GM12891 (cell line): ENCODE measurements at regions not wholly inside any gene's neighbourhood (a gene's known extent, or its start where the extent isn't known, plus 50 kb on each side); places are given as distances from the start of the nearest gene placed in this dataset.

Source experiments
- DNase-seq: peaks from one replicate; pipeline ENCODE4 v3.0.0; 2011; ENCODE audit warnings: low spot score; ENCODE audit not compliant: insufficient read length
- FAIRE-seq: peaks from 2 replicates; lab custom pipeline; 2011; peaks lifted over from hg19 to GRCh38; lab: Jason Lieb, UNC
- PAX5 ChIP-seq: IDR thresholded peaks from 2 replicates; pipeline ENCODE4 v1.6.1; 2011; ENCODE audit warnings: low read length, moderate library complexity, mild to moderate bottlenecking; ENCODE audit not compliant: insufficient read depth, severe bottlenecking
- POLR2A ChIP-seq: IDR thresholded peaks from 2 replicates; pipeline ENCODE4 v1.6.1; 2011; ENCODE audit warnings: low read depth, low read length, control low read depth
- POLR2AphosphoS5 ChIP-seq: IDR thresholded peaks from 2 replicates; pipeline ENCODE4 v1.6.1; 2011; ENCODE audit warnings: low read depth, low read length, control low read depth
- POU2F2 ChIP-seq: IDR thresholded peaks from 2 replicates; pipeline ENCODE4 v1.6.1; 2011; ENCODE audit warnings: low read depth, mild to moderate bottlenecking, control low read depth, low read length, moderate library complexity
- SPI1 ChIP-seq: IDR thresholded peaks from 2 replicates; pipeline ENCODE4 v1.6.1; 2011; ENCODE audit warnings: low read depth, low read length, control low read depth
- TAF1 ChIP-seq: IDR thresholded peaks from 2 replicates; pipeline ENCODE4 v1.6.1; 2011; ENCODE audit warnings: low read depth, low read length, control low read depth

- DNase-seq, result no peak
- TF ChIP-seq PAX5 (no peak), TAF1 (no peak), SPI1 (no peak)
- no peak for FAIRE-seq
These were observed 281.2 kb upstream of the ALCAM start for GRCh38 chr3:105085506-105085905.

GRCh38 chr3:105093371-105094252 lies 273.1 kb upstream of the ALCAM start:
- DNase-seq (no peak), FAIRE-seq (no peak)
- TF ChIP-seq PAX5 (no peak), SPI1 (no peak), POU2F2 (no peak), TAF1 (no peak), POLR2AphosphoS5 (no peak), POLR2A (no peak)

GRCh38 chr3:105094588-105094987 lies 272.1 kb upstream of the ALCAM start:
- no peak for DNase-seq
- no peak for TF ChIP-seq TAF1
- TF ChIP-seq PAX5, result no peak
- TF ChIP-seq POLR2A, result no peak
- no peak for TF ChIP-seq POLR2AphosphoS5
- TF ChIP-seq POU2F2, result no peak
- TF ChIP-seq SPI1, result no peak
- no peak for FAIRE-seq

- no peak for TF ChIP-seq SPI1
- TF ChIP-seq POU2F2, result no peak
- no peak for TF ChIP-seq PAX5
- DNase-seq, result no peak
- FAIRE-seq, result no peak
These were observed 270.6 kb upstream of the ALCAM start for GRCh38 chr3:105096071-105096470.

GRCh38 chr3:105101603-105102002 lies 265.1 kb upstream of the ALCAM start:
- no peak for DNase-seq
- FAIRE-seq, result no peak
- TF ChIP-seq POLR2A (no peak), SPI1 (no peak), POU2F2 (no peak), TAF1 (no peak), PAX5 (no peak), POLR2AphosphoS5 (no peak)

- no peak for TF ChIP-seq POU2F2
- TF ChIP-seq TAF1, result no peak
- TF ChIP-seq PAX5, result no peak
- no peak for TF ChIP-seq POLR2AphosphoS5
- no peak for TF ChIP-seq SPI1
- TF ChIP-seq POLR2A, result no peak
- FAIRE-seq, result no peak
- DNase-seq, result no peak
These were observed 263.6 kb upstream of the ALCAM start for GRCh38 chr3:105103139-105103538.

- FAIRE-seq (no peak), DNase-seq (no peak)
- TF ChIP-seq POLR2A (no peak), TAF1 (no peak)
These were observed 257.9 kb upstream of the ALCAM start for GRCh38 chr3:105108823-105109222.

GRCh38 chr3:105118905-105119304 lies 247.8 kb upstream of the ALCAM start:
- no peak for TF ChIP-seq POLR2AphosphoS5
- no peak for TF ChIP-seq SPI1
- TF ChIP-seq POU2F2, result no peak
- TF ChIP-seq PAX5, result no peak
- TF ChIP-seq TAF1, result no peak
- DNase-seq (no peak), FAIRE-seq (no peak)

- no peak for DNase-seq
- TF ChIP-seq POLR2AphosphoS5 (no peak), POLR2A (no peak), PAX5 (no peak), TAF1 (no peak), SPI1 (no peak), POU2F2 (no peak)
- no peak for FAIRE-seq
These were observed 246.8 kb upstream of the ALCAM start for GRCh38 chr3:105119801-105120340.

GRCh38 chr3:105130911-105131310 lies 235.8 kb upstream of the ALCAM start:
- DNase-seq (no peak), FAIRE-seq (no peak)
- no peak for TF ChIP-seq PAX5
- TF ChIP-seq SPI1, result no peak
- TF ChIP-seq POU2F2, result no peak
- no peak for TF ChIP-seq POLR2AphosphoS5
- no peak for TF ChIP-seq POLR2A
- TF ChIP-seq TAF1, result no peak
